ENCODE measurements at regions not wholly inside any gene's neighbourhood (a gene's known extent, or its start where the extent isn't known, plus 50 kb on each side); places are given as distances from the start of the nearest gene placed in this dataset.

DNA sequence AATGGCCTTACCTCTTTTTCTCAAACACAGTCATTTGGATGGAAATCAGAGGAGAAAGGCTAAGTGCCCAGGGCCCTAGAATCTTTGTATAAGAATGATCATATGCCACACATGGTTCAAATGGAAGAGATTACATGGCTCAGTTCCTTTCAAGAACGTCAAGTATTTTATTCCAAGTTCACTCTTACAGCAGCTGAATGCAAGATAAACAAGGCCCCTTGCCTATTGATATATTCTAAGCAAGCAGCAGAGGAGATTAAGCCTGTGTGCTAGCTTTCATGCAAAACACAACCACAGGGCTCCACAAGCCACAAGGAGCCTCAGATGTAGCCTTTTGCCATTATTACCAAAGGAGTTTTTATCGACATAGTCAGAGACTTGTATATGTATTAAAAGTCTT lies 55.3 kb upstream of the SLCO6A1 start:
- Histone ChIP-seq H3K4me3 (ENCODE audit: low read depth, low read length) (no peak overlapping the region), H3K36me3 (no peaks in the 10 kb centered on the region), H3K27me3 (no peaks in the 10 kb centered on the region), H3K9me3 (no peaks in the 10 kb centered on the region), H3K4me1 (no peaks in the 10 kb centered on the region)
- TF ChIP-seq, protein P1, sequence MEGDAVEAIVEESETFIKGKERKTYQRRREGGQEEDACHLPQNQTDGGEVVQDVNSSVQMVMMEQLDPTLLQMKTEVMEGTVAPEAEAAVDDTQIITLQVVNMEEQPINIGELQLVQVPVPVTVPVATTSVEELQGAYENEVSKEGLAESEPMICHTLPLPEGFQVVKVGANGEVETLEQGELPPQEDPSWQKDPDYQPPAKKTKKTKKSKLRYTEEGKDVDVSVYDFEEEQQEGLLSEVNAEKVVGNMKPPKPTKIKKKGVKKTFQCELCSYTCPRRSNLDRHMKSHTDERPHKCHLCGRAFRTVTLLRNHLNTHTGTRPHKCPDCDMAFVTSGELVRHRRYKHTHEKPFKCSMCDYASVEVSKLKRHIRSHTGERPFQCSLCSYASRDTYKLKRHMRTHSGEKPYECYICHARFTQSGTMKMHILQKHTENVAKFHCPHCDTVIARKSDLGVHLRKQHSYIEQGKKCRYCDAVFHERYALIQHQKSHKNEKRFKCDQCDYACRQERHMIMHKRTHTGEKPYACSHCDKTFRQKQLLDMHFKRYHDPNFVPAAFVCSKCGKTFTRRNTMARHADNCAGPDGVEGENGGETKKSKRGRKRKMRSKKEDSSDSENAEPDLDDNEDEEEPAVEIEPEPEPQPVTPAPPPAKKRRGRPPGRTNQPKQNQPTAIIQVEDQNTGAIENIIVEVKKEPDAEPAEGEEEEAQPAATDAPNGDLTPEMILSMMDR (IDR thresholded peaks at IDR 0.05; ENCODE audit: low read depth, low read length) = no peak
- no peak for DNase-seq

DNA sequence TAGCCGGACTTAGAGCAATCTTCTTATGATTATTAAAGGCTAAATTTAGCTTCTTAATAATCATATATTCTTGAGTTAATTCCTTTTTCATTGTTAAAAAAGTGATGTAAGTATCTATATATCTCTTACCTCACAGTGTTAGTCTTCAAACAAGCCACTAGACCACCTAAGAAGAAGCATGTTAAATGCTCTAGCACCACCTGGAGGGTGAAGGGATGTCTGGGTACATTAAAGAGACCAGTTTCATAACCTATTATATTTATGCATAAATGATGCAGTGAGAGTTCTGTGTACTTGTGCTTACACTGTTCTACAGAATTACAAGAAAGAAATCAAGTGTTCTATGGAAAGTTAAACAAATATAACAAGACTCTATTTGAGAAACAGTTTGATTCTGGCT lies 55.9 kb upstream of the SLCO6A1 start:
- Histone ChIP-seq H3K9me3 (no peaks in the 10 kb centered on the region), H3K4me1 (no peaks in the 10 kb centered on the region), H3K27me3 (no peaks in the 10 kb centered on the region), H3K36me3 (no peaks in the 10 kb centered on the region), H3K4me3 (ENCODE audit: low read depth, low read length) (no peak overlapping the region)
- TF ChIP-seq, protein P1 (IDR thresholded peaks at IDR 0.05; ENCODE audit: low read depth, low read length) = peak; percentile 64
- DNase-seq = peak; percentile 49

DNA sequence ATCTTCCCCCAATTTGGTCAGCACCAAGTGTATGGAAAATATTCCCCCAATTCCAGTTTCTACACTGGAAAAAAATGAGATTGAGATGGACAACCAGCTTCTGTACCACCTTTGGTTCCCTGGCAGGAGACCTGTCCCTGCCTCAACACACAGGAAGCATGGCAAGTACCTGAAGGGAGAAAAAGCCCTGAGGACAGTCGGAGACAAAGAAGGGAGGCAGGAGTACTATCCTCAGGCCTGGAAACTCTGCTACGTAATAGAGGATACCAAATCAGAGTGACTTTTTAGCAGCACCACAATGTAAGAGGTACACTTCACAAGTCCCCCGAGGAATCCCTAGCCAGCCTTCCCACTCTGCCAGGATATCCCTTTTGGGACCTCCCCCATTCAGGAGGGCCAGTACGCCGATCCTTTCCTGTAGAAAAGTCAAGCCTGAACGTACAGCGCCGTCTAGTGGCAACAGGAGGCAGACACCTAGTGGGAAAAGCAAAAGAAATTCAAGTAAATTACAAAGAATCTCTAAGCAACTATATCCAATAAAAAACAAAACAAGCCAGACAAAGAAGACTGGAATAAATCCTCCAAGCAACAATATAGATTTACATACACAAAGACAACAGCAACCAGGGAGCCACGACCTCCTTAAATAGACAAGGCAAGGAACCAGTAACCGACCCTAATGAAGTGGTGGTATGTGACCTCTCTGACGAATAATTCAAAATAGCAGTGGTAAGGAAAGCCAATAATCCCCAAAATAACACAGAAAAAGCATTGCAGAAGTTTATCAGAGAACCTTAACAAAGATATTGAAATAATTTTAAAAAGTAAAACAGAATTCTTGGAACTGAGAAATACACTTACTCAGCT lies 63.3 kb upstream of the SLCO6A1 start:
- TF ChIP-seq, protein P1 (IDR thresholded peaks at IDR 0.05; ENCODE audit: low read depth, low read length) = peak; percentile 100
- DNase-seq = peak; percentile 74
- no peaks in the 10 kb centered on the region for H3K27me3 ChIP-seq
- no peaks in the 10 kb centered on the region for H3K36me3 ChIP-seq
- H3K4me3 ChIP-seq (ENCODE audit: low read depth, low read length) = no peak overlapping the region
- no peaks in the 10 kb centered on the region for H3K9me3 ChIP-seq
- no peaks in the 10 kb centered on the region for H3K4me1 ChIP-seq

DNA sequence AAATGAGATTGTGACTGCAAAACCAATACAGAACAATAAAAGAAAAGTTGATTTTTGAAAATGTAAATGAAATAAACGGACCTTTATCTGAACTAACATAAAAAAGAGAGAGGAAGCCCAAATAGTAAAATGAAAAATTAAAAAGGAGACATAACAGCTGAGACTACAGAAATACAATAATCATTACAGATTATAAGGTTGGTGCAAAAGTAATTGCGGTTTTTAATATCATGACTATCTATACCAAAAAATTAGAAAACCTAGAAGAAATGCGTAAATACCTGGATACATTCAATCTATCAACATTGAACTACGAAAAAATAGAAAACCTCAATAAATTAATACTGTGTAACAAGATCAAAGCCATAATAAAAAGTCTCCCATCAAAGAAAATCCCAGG lies 71.9 kb upstream of the SLCO6A1 start:
- Histone ChIP-seq H3K4me1 (no peaks in the 10 kb centered on the region), H3K36me3 (no peaks in the 10 kb centered on the region), H3K4me3 (ENCODE audit: low read depth, low read length) (no peak overlapping the region), H3K27me3 (no peaks in the 10 kb centered on the region), H3K9me3 (no peaks in the 10 kb centered on the region)
- no peak for DNase-seq
- TF ChIP-seq, protein P1 (IDR thresholded peaks at IDR 0.05; ENCODE audit: low read depth, low read length) = no peak

DNA sequence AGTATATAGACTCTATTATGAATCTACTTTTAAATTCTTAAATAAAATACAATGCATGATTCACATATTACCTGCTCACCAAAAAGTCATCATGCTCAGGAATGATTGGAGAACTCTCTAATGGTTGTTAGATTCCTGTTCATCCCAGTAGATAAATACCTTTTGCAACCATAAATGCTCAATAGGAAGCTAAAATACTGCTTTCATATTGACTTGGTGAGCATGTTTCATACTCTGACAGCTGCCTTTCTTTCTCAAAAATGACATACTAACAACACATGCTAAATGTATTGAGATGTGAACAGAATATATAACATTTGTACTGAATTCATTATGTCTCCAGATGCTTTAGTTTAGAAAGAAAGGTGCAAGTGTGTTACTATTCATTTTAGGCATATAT lies 79.6 kb upstream of the SLCO6A1 start:
- H3K4me1 ChIP-seq = peaks cover 5% of the 10 kb centered on the region; the same call in 1 of the 2 replicates
- DNase-seq = no peak
- H3K36me3 ChIP-seq = no peaks in the 10 kb centered on the region
- H3K4me3 ChIP-seq (ENCODE audit: low read depth, low read length) = no peak overlapping the region
- TF ChIP-seq, protein P1 (IDR thresholded peaks at IDR 0.05; ENCODE audit: low read depth, low read length) = no peak
- no peaks in the 10 kb centered on the region for H3K9me3 ChIP-seq
- H3K27me3 ChIP-seq = no peaks in the 10 kb centered on the region

DNA sequence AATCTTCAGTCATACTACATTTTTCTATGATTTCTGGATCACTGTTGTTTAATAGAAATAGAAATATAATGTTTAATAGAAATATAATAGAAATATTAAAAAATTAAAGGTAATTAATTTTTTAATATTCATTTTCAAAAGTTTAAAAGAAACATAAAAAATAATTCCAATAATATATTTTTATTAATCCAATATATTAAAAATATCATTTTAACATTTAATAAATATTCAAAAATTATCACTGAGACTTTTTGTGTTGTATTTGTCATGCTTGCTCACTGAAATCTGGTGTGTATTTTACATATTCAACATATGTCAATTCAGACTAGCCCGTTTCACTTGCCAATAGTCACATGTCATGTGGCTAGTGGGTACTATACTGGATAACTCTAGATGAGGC lies 80.6 kb upstream of the SLCO6A1 start:
- no peaks in the 10 kb centered on the region for H3K36me3 ChIP-seq
- peaks cover 11% of the 10 kb centered on the region; the same call in 1 of the 2 replicates for H3K4me1 ChIP-seq
- TF ChIP-seq, protein P1 (IDR thresholded peaks at IDR 0.05; ENCODE audit: low read depth, low read length) = no peak
- H3K4me3 ChIP-seq (ENCODE audit: low read depth, low read length) = no peak overlapping the region
- no peaks in the 10 kb centered on the region for H3K9me3 ChIP-seq
- H3K27me3 ChIP-seq = no peaks in the 10 kb centered on the region
- DNase-seq = no peak

All from BE2C (cell line).